MM.1S (cell line): ENCODE measurements at regions not wholly inside any gene's neighbourhood (a gene's known extent, or its start where the extent isn't known, plus 50 kb on each side); places are given as distances from the start of the nearest gene placed in this dataset.

ENCODE experiments used
- CTCF ChIP-seq: fragments of 300-600 bp; sonication (generic); IDR thresholded peaks from 2 replicates; pipeline ENCODE4 v1.5.1; 2016; ENCODE audit warnings: antibody characterized with exemption, low read length, mixed read lengths
- EZH2 ChIP-seq: fragments of 300-600 bp; sonication (generic); optimal IDR thresholded peaks from 2 replicates; pipeline ENCODE3; 2017; ENCODE audit warnings: low read depth, mild to moderate bottlenecking, antibody characterized with exemption, low read length, mixed read lengths
- EZH2phosphoT487 ChIP-seq: fragments of 300-600 bp; sonication (generic); IDR thresholded peaks from 2 replicates; pipeline ENCODE4 v1.6.1; 2018; ENCODE audit warnings: antibody characterized with exemption, low read length

- TF ChIP-seq CTCF (no peak), EZH2phosphoT487 (no peak), EZH2 (no peak)
Measured at GRCh38 chr12:114921781-114922180, 237.8 kb upstream of the TBX3 start.
